ENCODE measurements at regions not wholly inside any gene's neighbourhood (a gene's known extent, or its start where the extent isn't known, plus 50 kb on each side); places are given as distances from the start of the nearest gene placed in this dataset.

GRCh38 chr13:55359067-55359466 lies 1781.7 kb upstream of the PRR20A start:
- no peak for DNase-seq (ENCODE audit: unreplicated experiment)
- H3K36me3 Mint-ChIP-seq (ENCODE audit: insufficient read depth, unreplicated experiment): no peaks in the 10 kb centered on the region
- H3K27me3 Mint-ChIP-seq (ENCODE audit: insufficient read depth, unreplicated experiment): no peaks in the 10 kb centered on the region
- intact Hi-C loops (cut with micrococcal nuclease): no loop called here
- ChIA-PET POLR2A (no interaction called here), CTCF (no interaction called here)
- H3K4me1 Mint-ChIP-seq (ENCODE audit: insufficient read depth, unreplicated experiment): no peaks in the 10 kb centered on the region
- H3K9me3 Mint-ChIP-seq (ENCODE audit: unreplicated experiment): no peaks in the 10 kb centered on the region
- TF ChIP-seq CTCF (IDR thresholded peaks at IDR 0.05; ENCODE audit: unreplicated experiment): no peak
- no peak overlapping the region for H3K4me3 Mint-ChIP-seq (ENCODE audit: unreplicated experiment)
- BruUV-seq (replicated peaks): no TSS peak
- no peak overlapping the region for H3K27ac Mint-ChIP-seq (ENCODE audit: low read depth, unreplicated experiment)

GRCh38 chr13:55361141-55361540 lies 1779.6 kb upstream of the PRR20A start:
- H3K4me3 Mint-ChIP-seq (ENCODE audit: unreplicated experiment): no peak overlapping the region
- no peak overlapping the region for H3K27ac Mint-ChIP-seq (ENCODE audit: low read depth, unreplicated experiment)
- no TSS peak for BruUV-seq (replicated peaks)
- no peaks in the 10 kb centered on the region for H3K9me3 Mint-ChIP-seq (ENCODE audit: unreplicated experiment)
- ChIA-PET CTCF (interaction anchor here (0.6 to 1.0 kb wide), 2 partner anchors 8 to 17 kb away, joined by 3 read pairs; no protein-coding TSS in a partner anchor), POLR2A (no interaction called here)
- H3K36me3 Mint-ChIP-seq (ENCODE audit: insufficient read depth, unreplicated experiment): no peaks in the 10 kb centered on the region
- DNase-seq (ENCODE audit: unreplicated experiment): peak; percentile 1
- H3K4me1 Mint-ChIP-seq (ENCODE audit: insufficient read depth, unreplicated experiment): no peaks in the 10 kb centered on the region
- intact Hi-C loops (cut with micrococcal nuclease): no loop called here
- no peaks in the 10 kb centered on the region for H3K27me3 Mint-ChIP-seq (ENCODE audit: insufficient read depth, unreplicated experiment)
- TF ChIP-seq CTCF (IDR thresholded peaks at IDR 0.05; ENCODE audit: unreplicated experiment): no peak

GRCh38 chr13:55366676-55367075 lies 1774.0 kb upstream of the PRR20A start:
- ChIA-PET POLR2A (no interaction called here), CTCF (interaction anchor here (1.3 kb wide), 1 partner anchor 19 kb away, joined by 3 read pairs; no protein-coding TSS in a partner anchor)
- H3K4me1 Mint-ChIP-seq (ENCODE audit: insufficient read depth, unreplicated experiment): no peaks in the 10 kb centered on the region
- no peaks in the 10 kb centered on the region for H3K27me3 Mint-ChIP-seq (ENCODE audit: insufficient read depth, unreplicated experiment)
- BruUV-seq (replicated peaks): no TSS peak
- no peaks in the 10 kb centered on the region for H3K36me3 Mint-ChIP-seq (ENCODE audit: insufficient read depth, unreplicated experiment)
- DNase-seq (ENCODE audit: unreplicated experiment): no peak
- TF ChIP-seq CTCF (IDR thresholded peaks at IDR 0.05; ENCODE audit: unreplicated experiment): no peak
- H3K27ac Mint-ChIP-seq (ENCODE audit: low read depth, unreplicated experiment): no peak overlapping the region
- intact Hi-C loops (cut with micrococcal nuclease): no loop called here
- no peak overlapping the region for H3K4me3 Mint-ChIP-seq (ENCODE audit: unreplicated experiment)
- H3K9me3 Mint-ChIP-seq (ENCODE audit: unreplicated experiment): no peaks in the 10 kb centered on the region

- BruUV-seq (replicated peaks): no TSS peak
These were observed 1746.2 kb upstream of the PRR20A start for GRCh38 chr13:55394470-55394869.

More at GRCh38 chr13:55394470-55394869, 1746.2 kb upstream of the PRR20A start:
- no peak for TF ChIP-seq CTCF (IDR thresholded peaks at IDR 0.05; ENCODE audit: unreplicated experiment)
- no peak for DNase-seq (ENCODE audit: unreplicated experiment)
- H3K27me3 Mint-ChIP-seq (ENCODE audit: insufficient read depth, unreplicated experiment): no peaks in the 10 kb centered on the region
- CTCF ChIA-PET: interaction anchor here (0.6 to 0.7 kb wide), 3 partner anchors 30 to 1393 kb away, joined by 3 to 4 read pairs (median 4); no protein-coding TSS in a partner anchor
- H3K36me3 Mint-ChIP-seq (ENCODE audit: insufficient read depth, unreplicated experiment): no peaks in the 10 kb centered on the region
- no peak overlapping the region for H3K27ac Mint-ChIP-seq (ENCODE audit: low read depth, unreplicated experiment)
- H3K4me1 Mint-ChIP-seq (ENCODE audit: insufficient read depth, unreplicated experiment): no peaks in the 10 kb centered on the region
- H3K4me3 Mint-ChIP-seq (ENCODE audit: unreplicated experiment): no peak overlapping the region
- POLR2A ChIA-PET: no interaction called here
- H3K9me3 Mint-ChIP-seq (ENCODE audit: unreplicated experiment): no peaks in the 10 kb centered on the region
- intact Hi-C loops (cut with micrococcal nuclease): no loop called here

All from MCF 10A (cell line).